ENCODE measurements at regions not wholly inside any gene's neighbourhood (a gene's known extent, or its start where the extent isn't known, plus 50 kb on each side); places are given as distances from the start of the nearest gene placed in this dataset.
"Not testable (repeated sequence)": the region's sequence is repeated elsewhere in the genome, so short reads cannot be mapped to it uniquely, and the experiment has no call there.

DNA sequence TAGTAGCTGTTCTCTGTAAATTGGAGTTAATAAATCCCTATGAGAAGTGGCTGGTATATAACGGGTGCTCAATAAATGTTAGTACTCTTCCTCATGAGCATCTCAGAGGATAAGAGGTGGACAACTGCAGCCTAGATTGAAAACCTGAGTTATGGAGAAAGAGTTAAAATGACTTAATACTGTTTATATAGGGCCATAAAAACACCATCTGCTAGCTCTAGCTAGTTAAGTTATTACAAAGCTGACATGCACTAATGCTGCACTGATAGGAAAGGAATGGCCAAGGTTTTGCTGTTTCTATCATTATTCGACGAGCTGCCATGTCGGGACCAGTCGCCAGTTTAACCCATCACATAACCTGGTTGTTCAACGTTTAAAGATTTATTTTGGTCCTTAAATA is 72.0 kb upstream of the SEL1L start:
- Histone ChIP-seq H3K4me2 (ENCODE audit: low read length) (no peak overlapping the region), H2AK5ac (ENCODE audit: low read length) (no peak overlapping the region), H3K9me3 (ENCODE audit: insufficient read depth, low read depth, low read length) (no peaks in the 10 kb centered on the region), H2AFZ (ENCODE audit: insufficient read depth, low read length, poor library complexity) (no peak overlapping the region), H3K27me3 (ENCODE audit: insufficient read depth, low read length) (no peaks in the 10 kb centered on the region), H4K12ac (ENCODE audit: low read depth, low read length) (no peak overlapping the region), H3K4me3 (ENCODE audit: low read depth, low read length) (no peak overlapping the region), H2BK120ac (ENCODE audit: insufficient read depth, low read length, poor library complexity) (no peak overlapping the region), H3K79me1 (ENCODE audit: low read length) (no peaks in the 10 kb centered on the region), H3K23ac (ENCODE audit: low read length) (no peak overlapping the region), H3K79me2 (ENCODE audit: control insufficient read depth, insufficient read depth, low read length, poor library complexity) (no peaks in the 10 kb centered on the region), H3K4ac (ENCODE audit: low read depth, low read length) (no peak overlapping the region), H3K27ac (ENCODE audit: low read depth, low read length) (no peak overlapping the region), H3K36me3 (ENCODE audit: control insufficient read depth in 1 of 2, insufficient read depth in 2 of 2, low read length in 2 of 2) (no peaks in the 10 kb centered on the region), H3K14ac (ENCODE audit: low read length) (no peak overlapping the region), H3K18ac (ENCODE audit: low read length) (no peak overlapping the region), H4K8ac (ENCODE audit: low read depth, low read length) (no peak overlapping the region), H4K91ac (ENCODE audit: low read depth, low read length) (no peak overlapping the region), H3K9ac (ENCODE audit: low read length) (no peak overlapping the region), H3K4me1 (ENCODE audit: control insufficient read depth in 1 of 2, insufficient read depth in 2 of 2, low read length in 2 of 2) (peaks cover 0 to 2% of the 10 kb centered on the region in 2 experiments), H2BK12ac (ENCODE audit: low read length) (no peak overlapping the region), H2BK5ac (ENCODE audit: low read depth, low read length, poor library complexity) (no peak overlapping the region)
- no CpG with 5 or more reads among the region's 6 CpGs for WGBS (ENCODE audit: extremely low coverage, insufficient coverage, insufficient read length)
- no peak for DNase-seq

GRCh38 chr14:81613341-81614045 is 79.8 kb upstream of the SEL1L start:
- Histone ChIP-seq H3K18ac (ENCODE audit: low read length) (no peak overlapping the region), H3K36me3 (ENCODE audit: control insufficient read depth in 1 of 2, insufficient read depth in 2 of 2, low read length in 2 of 2) (no peaks in the 10 kb centered on the region), H2BK120ac (ENCODE audit: insufficient read depth, low read length, poor library complexity) (no peak overlapping the region), H3K27ac (ENCODE audit: low read depth, low read length) (no peak overlapping the region), H3K14ac (ENCODE audit: low read length) (no peak overlapping the region), H3K9me3 (ENCODE audit: insufficient read depth, low read depth, low read length) (no peaks in the 10 kb centered on the region), H2BK12ac (ENCODE audit: low read length) (no peak overlapping the region), H3K4me3 (ENCODE audit: low read depth, low read length) (no peak overlapping the region), H2BK5ac (ENCODE audit: low read depth, low read length, poor library complexity) (no peak overlapping the region), H3K79me2 (ENCODE audit: control insufficient read depth, insufficient read depth, low read length, poor library complexity) (no peaks in the 10 kb centered on the region), H3K79me1 (ENCODE audit: low read length) (no peaks in the 10 kb centered on the region), H2AFZ (ENCODE audit: insufficient read depth, low read length, poor library complexity) (no peak overlapping the region), H2AK5ac (ENCODE audit: low read length) (no peak overlapping the region), H4K8ac (ENCODE audit: low read depth, low read length) (no peak overlapping the region), H3K4ac (ENCODE audit: low read depth, low read length) (no peak overlapping the region), H4K91ac (ENCODE audit: low read depth, low read length) (no peak overlapping the region), H3K4me1 (ENCODE audit: control insufficient read depth in 1 of 2, insufficient read depth in 2 of 2, low read length in 2 of 2) (no peaks in the 10 kb centered on the region), H3K27me3 (ENCODE audit: insufficient read depth, low read length) (no peaks in the 10 kb centered on the region), H3K23ac (ENCODE audit: low read length) (no peak overlapping the region), H3K9ac (ENCODE audit: low read length) (no peak overlapping the region), H4K12ac (ENCODE audit: low read depth, low read length) (no peak overlapping the region), H3K4me2 (ENCODE audit: low read length) (no peak overlapping the region)
- no CpG with 5 or more reads among the region's 6 CpGs for WGBS (ENCODE audit: extremely low coverage, insufficient coverage, insufficient read length)
- DNase-seq = no peak

GRCh38 chr14:81614302-81614701 is 80.6 kb upstream of the SEL1L start:
- not testable (repeated sequence) for H2BK120ac ChIP-seq (ENCODE audit: insufficient read depth, low read length, poor library complexity); H4K12ac ChIP-seq (ENCODE audit: low read depth, low read length); H4K91ac ChIP-seq (ENCODE audit: low read depth, low read length); H3K23ac ChIP-seq (ENCODE audit: low read length); H4K8ac ChIP-seq (ENCODE audit: low read depth, low read length); H3K4me1 ChIP-seq (ENCODE audit: control insufficient read depth in 1 of 2, insufficient read depth in 2 of 2, low read length in 2 of 2); H2BK5ac ChIP-seq (ENCODE audit: low read depth, low read length, poor library complexity); H3K36me3 ChIP-seq (ENCODE audit: control insufficient read depth in 1 of 2, insufficient read depth in 2 of 2, low read length in 2 of 2); H3K4ac ChIP-seq (ENCODE audit: low read depth, low read length); H3K18ac ChIP-seq (ENCODE audit: low read length); H3K9ac ChIP-seq (ENCODE audit: low read length); H3K79me2 ChIP-seq (ENCODE audit: control insufficient read depth, insufficient read depth, low read length, poor library complexity); H3K14ac ChIP-seq (ENCODE audit: low read length); H3K27me3 ChIP-seq (ENCODE audit: insufficient read depth, low read length); H3K79me1 ChIP-seq (ENCODE audit: low read length); H3K4me3 ChIP-seq (ENCODE audit: low read depth, low read length); H2BK12ac ChIP-seq (ENCODE audit: low read length); H3K27ac ChIP-seq (ENCODE audit: low read depth, low read length); H2AFZ ChIP-seq (ENCODE audit: insufficient read depth, low read length, poor library complexity); DNase-seq; H3K9me3 ChIP-seq (ENCODE audit: insufficient read depth, low read depth, low read length); H2AK5ac ChIP-seq (ENCODE audit: low read length); H3K4me2 ChIP-seq (ENCODE audit: low read length)
- WGBS (ENCODE audit: extremely low coverage, insufficient coverage, insufficient read length) = no CpG with 5 or more reads among the region's 9 CpGs

DNA sequence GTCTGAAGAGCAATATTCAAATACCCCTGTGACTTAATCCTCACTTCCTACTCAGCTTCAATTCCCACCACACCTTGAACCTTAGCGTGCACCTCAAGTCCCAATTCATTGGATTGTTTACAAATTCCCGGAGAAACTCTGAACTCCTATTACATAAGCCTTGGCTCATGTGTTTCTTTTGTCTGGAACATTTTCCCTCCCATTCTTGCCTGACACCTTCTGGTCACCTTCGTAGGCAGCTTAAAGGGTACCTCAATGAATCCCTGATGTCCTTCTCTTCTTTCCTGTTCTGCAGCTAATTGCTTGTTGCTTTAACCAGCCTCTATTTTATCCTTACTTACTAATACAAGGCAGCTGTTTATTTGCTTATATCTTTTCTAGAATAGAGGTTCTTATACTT is 85.0 kb upstream of the SEL1L start:
- Histone ChIP-seq H3K9me3 (ENCODE audit: insufficient read depth, low read depth, low read length) (no peaks in the 10 kb centered on the region), H3K27me3 (ENCODE audit: insufficient read depth, low read length) (no peaks in the 10 kb centered on the region), H3K9ac (ENCODE audit: low read length) (no peak overlapping the region), H3K23ac (ENCODE audit: low read length) (no peak overlapping the region), H3K4me1 (ENCODE audit: control insufficient read depth in 1 of 2, insufficient read depth in 2 of 2, low read length in 2 of 2) (no peaks in the 10 kb centered on the region), H4K8ac (ENCODE audit: low read depth, low read length) (no peak overlapping the region), H2BK5ac (ENCODE audit: low read depth, low read length, poor library complexity) (no peak overlapping the region), H3K27ac (ENCODE audit: low read depth, low read length) (no peak overlapping the region), H3K4me3 (ENCODE audit: low read depth, low read length) (no peak overlapping the region), H2AFZ (ENCODE audit: insufficient read depth, low read length, poor library complexity) (no peak overlapping the region), H2AK5ac (ENCODE audit: low read length) (no peak overlapping the region), H2BK12ac (ENCODE audit: low read length) (no peak overlapping the region), H3K4me2 (ENCODE audit: low read length) (no peak overlapping the region), H3K4ac (ENCODE audit: low read depth, low read length) (no peak overlapping the region), H3K18ac (ENCODE audit: low read length) (no peak overlapping the region), H3K36me3 (ENCODE audit: control insufficient read depth in 1 of 2, insufficient read depth in 2 of 2, low read length in 2 of 2) (no peaks in the 10 kb centered on the region), H2BK120ac (ENCODE audit: insufficient read depth, low read length, poor library complexity) (no peak overlapping the region), H3K79me1 (ENCODE audit: low read length) (no peaks in the 10 kb centered on the region), H4K12ac (ENCODE audit: low read depth, low read length) (no peak overlapping the region), H4K91ac (ENCODE audit: low read depth, low read length) (no peak overlapping the region), H3K14ac (ENCODE audit: low read length) (no peak overlapping the region), H3K79me2 (ENCODE audit: control insufficient read depth, insufficient read depth, low read length, poor library complexity) (no peaks in the 10 kb centered on the region)
- WGBS (ENCODE audit: extremely low coverage, insufficient coverage, insufficient read length) = no CpG with 5 or more reads among the region's 3 CpGs
- DNase-seq = no peak
